ENCODE measurements at regions not wholly inside any gene's neighbourhood (a gene's known extent, or its start where the extent isn't known, plus 50 kb on each side); places are given as distances from the start of the nearest gene placed in this dataset.
A peak's percentile ranks its signal among the peaks of the same experiment; 100 is the strongest.
"Not testable (repeated sequence)": the region's sequence is repeated elsewhere in the genome, so short reads cannot be mapped to it uniquely, and the experiment has no call there.

GRCh38 chr7:114083166-114084001 is 164.6 kb upstream of the PPP1R3A start:
- no peak for DNase-seq (ENCODE audit: low read depth)

- no peak for DNase-seq (ENCODE audit: low read depth)
Observed at GRCh38 chr7:114082642-114083165, 163.9 kb upstream of the PPP1R3A start.

GRCh38 chr7:114081606-114082425 is 163.0 kb upstream of the PPP1R3A start:
- peak; percentile 36 for DNase-seq (ENCODE audit: low read depth)

- DNase-seq (ENCODE audit: low read depth): not testable (repeated sequence)
Observed at GRCh38 chr7:114077158-114077524, 158.3 kb upstream of the PPP1R3A start.

- not testable (repeated sequence) for DNase-seq (ENCODE audit: low read depth)
Observed at GRCh38 chr7:114076392-114077157, 157.8 kb upstream of the PPP1R3A start.

- DNase-seq (ENCODE audit: low read depth): no peak
Observed at GRCh38 chr7:114073701-114074100, 154.9 kb upstream of the PPP1R3A start.

- no peak for DNase-seq (ENCODE audit: low read depth)
Observed at GRCh38 chr7:114070246-114070645, 151.4 kb upstream of the PPP1R3A start.

GRCh38 chr7:114062810-114063209 is 144.0 kb upstream of the PPP1R3A start:
- DNase-seq (ENCODE audit: low read depth): no peak

GRCh38 chr7:114051871-114052331 is 133.1 kb upstream of the PPP1R3A start:
- DNase-seq (ENCODE audit: low read depth): no peak

- DNase-seq (ENCODE audit: low read depth): no peak
Observed at GRCh38 chr7:114050571-114050970, 131.8 kb upstream of the PPP1R3A start.

GRCh38 chr7:114048386-114049235 is 129.8 kb upstream of the PPP1R3A start:
- no peak for DNase-seq (ENCODE audit: low read depth)

- peak; percentile 3 for DNase-seq (ENCODE audit: low read depth)
Observed at GRCh38 chr7:114047889-114048288, 129.1 kb upstream of the PPP1R3A start.

GRCh38 chr7:114033475-114033874 is 114.7 kb upstream of the PPP1R3A start:
- no peak for DNase-seq (ENCODE audit: low read depth)

- peak; percentile 23 for DNase-seq (ENCODE audit: low read depth)
Observed at GRCh38 chr7:114026486-114027089, 107.8 kb upstream of the PPP1R3A start.

- DNase-seq (ENCODE audit: low read depth): no peak
Observed at GRCh38 chr7:114021135-114021534, 102.3 kb upstream of the PPP1R3A start.

- DNase-seq (ENCODE audit: low read depth): no peak
Observed at GRCh38 chr7:114008696-114009095, 89.9 kb upstream of the PPP1R3A start.

- no peak for DNase-seq (ENCODE audit: low read depth)
Observed at GRCh38 chr7:114007386-114007785, 88.6 kb upstream of the PPP1R3A start.

GRCh38 chr7:113998934-113999333 is 80.1 kb upstream of the PPP1R3A start:
- no peak for DNase-seq (ENCODE audit: low read depth)

GRCh38 chr7:113996405-113996804 is 77.6 kb upstream of the PPP1R3A start:
- no peak for DNase-seq (ENCODE audit: low read depth)

GRCh38 chr7:113986216-113986615 is 67.4 kb upstream of the PPP1R3A start:
- no peak for DNase-seq (ENCODE audit: low read depth)

GRCh38 chr7:113976508-113976907 is 57.7 kb upstream of the PPP1R3A start:
- DNase-seq (ENCODE audit: low read depth): no peak

Data from GM04504 (cell line).